Spleen (tissue), 11 donors: ENCODE measurements at regions not wholly inside any gene's neighbourhood (a gene's known extent, or its start where the extent isn't known, plus 50 kb on each side); places are given as distances from the start of the nearest gene placed in this dataset.

Source experiments
- DNase-seq: peaks from one replicate; pipeline ENCODE4 v3.0.0-alpha.2; 2020
- H3K27ac ChIP-seq, 8 donors: fragments of 200-600 bp; sonication (generic) in 7 of 8; 1 replicate in 4 of 8; 2 replicates in 4 of 8; pipeline versions ENCODE4 v1.5.0 to v1.8.0; 2016 to 2021; ENCODE audit warnings: inconsistent platforms in 4 of 8, mild to moderate bottlenecking in 4 of 8, moderate library complexity in 1 of 8
- H3K27me3 ChIP-seq, 7 donors: fragments of 200-600 bp; sonication (generic) in 6 of 7; replicated peaks in 1 of 7; 1 replicate in 4 of 7; 2 replicates in 3 of 7; pipeline versions ENCODE4 v1.5.0 to v1.8.0; 2016 to 2021; ENCODE audit warnings: inconsistent platforms in 3 of 7, mild to moderate bottlenecking in 1 of 7
- H3K36me3 ChIP-seq, 6 donors: fragments of 200-600 bp; sonication (generic) in 5 of 6; 1 replicate in 4 of 6; 2 replicates in 2 of 6; pipeline versions ENCODE4 v1.5.0 to v1.8.0; 2016 to 2021; ENCODE audit warnings: inconsistent platforms in 2 of 6
- H3K4me1 ChIP-seq, 6 donors: fragments of 200-600 bp; sonication (generic) in 5 of 6; 1 replicate in 3 of 6; 2 replicates in 3 of 6; pipeline versions ENCODE4 v1.5.0 to v1.8.0; 2016 to 2021; ENCODE audit warnings: inconsistent platforms in 3 of 6
- H3K4me3 ChIP-seq, 8 donors: fragments of 200-600 bp; sonication (generic) in 7 of 8; 1 replicate in 4 of 8; 2 replicates in 4 of 8; pipeline versions ENCODE4 v1.5.0 to v1.8.0; 2016 to 2021; ENCODE audit warnings: inconsistent platforms in 4 of 8, mild to moderate bottlenecking in 4 of 8, moderate library complexity in 2 of 8
- H3K9me3 ChIP-seq, 8 donors: fragments of 200-600 bp; sonication (generic) in 7 of 8; 1 replicate in 4 of 8; 2 replicates in 4 of 8; pipeline versions ENCODE4 v1.5.0 to v1.8.0; 2016 to 2021; ENCODE audit warnings: inconsistent platforms in 4 of 8
- CTCF ChIP-seq, 11 experiments: fragments of 200-600 bp in 7 of 11; fragments of 450-650 bp in 4 of 11; sonication (generic) in 4 of 11; IDR thresholded peaks in 8 of 11; conservative IDR thresholded peaks in 3 of 11; 1 replicate in 7 of 11; 2 replicates in 4 of 11; pipeline versions ENCODE4 v1.4.0 to v1.8.0; 2016 to 2021; ENCODE audit warnings: antibody characterized with exemption in 11 of 11, inconsistent platforms in 4 of 11, mild to moderate bottlenecking in 1 of 11
- POLR2A ChIP-seq, 3 donors: fragments of 450-650 bp; IDR thresholded peaks; one replicate each; pipeline ENCODE4 v1.5.1; 2017; ENCODE audit warnings: antibody characterized with exemption in 3 of 3, mild to moderate bottlenecking in 1 of 3
- POLR2AphosphoS5 ChIP-seq, 3 donors: sonication (generic); formaldehyde crosslinking; IDR thresholded peaks; one replicate each; pipeline ENCODE4 v1.5.1; 2017; ENCODE audit warnings: antibody characterized with exemption in 3 of 3
- WGBS, 5 donors: extraction: QIAGEN DNeasy Blood & Tissue Kit in 3 of 5; methylation state at CpG; one replicate each; pipeline versions ENCODE4 v1.1.5 to v1.1.7; 2013 to 2018; 5-methylcytosine and 5-hydroxymethylcytosine counted together
- intact Hi-C: fragments of 100-400 bp; cut with DNase I; formaldehyde crosslinking; loops from one replicate; pipeline ENCODE4 v1.15.0; 2023; ENCODE audit warnings: low total_unique reads
- donor health status: healthy with polysubstance abuse.
- donor health status: DM: no; HTN: no; CAD: no; lungs with moderate emphysema.
- donor health status: DM: no; HTN: no; CAD: no.
- donor health status: Bipolar disorder and iron deficiency.
- donor health status: healthy.
- donor health status: DM: no; HTN: no; CAD: no.
- donor health status: DM: yes; HTN: yes; CAD: no.

GRCh38 chr5:124860291-124860655, 113.8 kb upstream of the ZNF608 start:
- H3K27me3 ChIP-seq: no peaks in the 10 kb centered on the region
- WGBS, 5 donors: 80 to 96% (median 93%) methylated on average over 4 of the region's 4 CpGs
- no peak for DNase-seq
- peaks cover 0 to 6% (median 0%) of the 10 kb centered on the region in 8 donors for H3K9me3 ChIP-seq
- H3K36me3 ChIP-seq: no peaks in the 10 kb centered on the region
- H3K27ac ChIP-seq: no peak overlapping the region
- no peak overlapping the region for H3K4me3 ChIP-seq
- intact Hi-C loops: no loop called here
- H3K4me1 ChIP-seq: peaks cover 0 to 17% (median 11%) of the 10 kb centered on the region in 6 donors
- TF ChIP-seq CTCF (IDR thresholded peaks at IDR 0.05 in 8 of 11, conservative IDR thresholded peaks at IDR 0.05 in 3 of 11) (no peak), POLR2AphosphoS5 (IDR thresholded peaks at IDR 0.05) (no peak), POLR2A (IDR thresholded peaks at IDR 0.05) (no peak)

- intact Hi-C loops: no loop called here
- Histone ChIP-seq H3K4me1 (peaks cover 4 to 34% (median 10%) of the 10 kb centered on the region in 6 donors), H3K9me3 (peaks cover 0 to 6% (median 0%) of the 10 kb centered on the region in 8 donors), H3K27me3 (no peaks in the 10 kb centered on the region), H3K27ac (peak overlapping the region in 1 of 8 donors; percentile 64), H3K36me3 (no peaks in the 10 kb centered on the region), H3K4me3 (no peak overlapping the region)
- TF ChIP-seq CTCF (IDR thresholded peaks at IDR 0.05 in 8 of 11, conservative IDR thresholded peaks at IDR 0.05 in 3 of 11) (no peak), POLR2A (IDR thresholded peaks at IDR 0.05) (no peak), POLR2AphosphoS5 (IDR thresholded peaks at IDR 0.05) (no peak)
- DNase-seq: no peak
- 86 to 99% (median 91%) methylated on average over 3 of the region's 3 CpGs for WGBS, 5 donors
These were observed 118.6 kb upstream of the ZNF608 start for GRCh38 chr5:124865066-124865465.

- no peak for DNase-seq
- intact Hi-C loops: no loop called here
- Histone ChIP-seq H3K4me1 (peaks cover 4 to 34% (median 10%) of the 10 kb centered on the region in 6 donors), H3K36me3 (no peaks in the 10 kb centered on the region), H3K27me3 (no peaks in the 10 kb centered on the region), H3K4me3 (no peak overlapping the region), H3K27ac (peak overlapping the region in 1 of 8 donors; percentile 64), H3K9me3 (peaks cover 0 to 6% (median 0%) of the 10 kb centered on the region in 8 donors)
- 48 to 66% (median 55%) methylated on average over 4 of the region's 4 CpGs for WGBS, 5 donors
- TF ChIP-seq POLR2AphosphoS5 (IDR thresholded peaks at IDR 0.05): no peak
- TF ChIP-seq CTCF (IDR thresholded peaks at IDR 0.05 in 8 of 11, conservative IDR thresholded peaks at IDR 0.05 in 3 of 11): no peak
- TF ChIP-seq POLR2A (IDR thresholded peaks at IDR 0.05): no peak
These were observed 119.3 kb upstream of the ZNF608 start for GRCh38 chr5:124865603-124866354.

GRCh38 chr5:124866355-124867136, 120.1 kb upstream of the ZNF608 start:
- no peaks in the 10 kb centered on the region for H3K27me3 ChIP-seq
- 52 to 63% (median 54%) methylated on average over 12 of the region's 12 CpGs for WGBS, 5 donors
- no peaks in the 10 kb centered on the region for H3K36me3 ChIP-seq
- H3K4me1 ChIP-seq: peaks cover 4 to 34% (median 10%) of the 10 kb centered on the region in 6 donors
- H3K9me3 ChIP-seq: peaks cover 0 to 6% (median 0%) of the 10 kb centered on the region in 8 donors
- peak overlapping the region in 1 of 8 donors; percentile 64 for H3K27ac ChIP-seq
- H3K4me3 ChIP-seq: no peak overlapping the region
- intact Hi-C loops: no loop called here
- no peak for TF ChIP-seq POLR2A (IDR thresholded peaks at IDR 0.05)
- no peak for TF ChIP-seq POLR2AphosphoS5 (IDR thresholded peaks at IDR 0.05)
- no peak for TF ChIP-seq CTCF (IDR thresholded peaks at IDR 0.05 in 8 of 11, conservative IDR thresholded peaks at IDR 0.05 in 3 of 11)
- no peak for DNase-seq
